ENCODE measurements at regions not wholly inside any gene's neighbourhood (a gene's known extent, or its start where the extent isn't known, plus 50 kb on each side); places are given as distances from the start of the nearest gene placed in this dataset.

DNA sequence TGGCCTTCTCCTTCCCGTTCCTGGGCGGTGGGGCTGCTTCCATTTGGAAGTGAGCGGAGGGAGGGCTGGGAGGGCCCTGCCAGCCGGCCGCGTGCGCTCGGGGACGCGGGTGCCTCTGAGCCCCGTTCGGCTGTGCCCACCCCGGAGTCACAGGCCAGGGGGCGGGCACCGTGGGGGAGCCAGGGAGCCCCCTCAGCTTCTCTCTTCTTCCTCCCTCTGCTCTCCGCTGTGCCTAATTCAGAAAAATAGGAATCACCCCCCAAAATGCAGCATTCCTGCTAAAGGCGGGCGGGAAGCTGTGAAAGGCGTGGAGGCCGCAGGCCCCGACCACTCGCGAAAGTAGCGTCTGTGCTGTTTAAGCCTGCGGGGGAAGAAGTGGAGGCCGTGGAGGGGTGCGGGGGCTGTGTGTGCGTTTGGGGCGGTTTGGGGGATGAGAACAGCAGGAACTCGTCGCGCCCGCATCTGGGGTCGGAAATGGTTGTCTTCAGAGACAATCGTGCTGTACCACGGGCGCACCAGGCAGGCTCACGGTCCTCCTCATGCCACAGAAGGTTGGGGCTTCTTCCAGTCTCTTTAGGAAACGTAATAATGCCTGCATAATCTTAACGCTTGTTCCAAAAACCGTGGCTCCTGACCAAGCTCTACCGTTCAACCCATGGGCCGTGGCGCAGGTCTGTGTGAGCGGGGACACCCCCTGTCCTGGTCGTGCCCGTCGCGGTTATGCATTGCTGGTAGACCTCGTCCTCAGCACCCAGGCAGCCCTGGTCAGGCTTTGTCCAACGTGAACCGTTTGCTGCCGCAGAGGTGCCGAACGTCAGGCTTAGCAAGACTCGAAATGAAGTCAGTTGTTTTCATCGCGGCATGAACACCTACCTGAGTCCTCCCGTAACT, 110.4 kb upstream of the SOX1 start:
- TF ChIP-seq POLR2A (IDR thresholded peaks at IDR 0.05): no peak
- TF ChIP-seq, protein P1, sequence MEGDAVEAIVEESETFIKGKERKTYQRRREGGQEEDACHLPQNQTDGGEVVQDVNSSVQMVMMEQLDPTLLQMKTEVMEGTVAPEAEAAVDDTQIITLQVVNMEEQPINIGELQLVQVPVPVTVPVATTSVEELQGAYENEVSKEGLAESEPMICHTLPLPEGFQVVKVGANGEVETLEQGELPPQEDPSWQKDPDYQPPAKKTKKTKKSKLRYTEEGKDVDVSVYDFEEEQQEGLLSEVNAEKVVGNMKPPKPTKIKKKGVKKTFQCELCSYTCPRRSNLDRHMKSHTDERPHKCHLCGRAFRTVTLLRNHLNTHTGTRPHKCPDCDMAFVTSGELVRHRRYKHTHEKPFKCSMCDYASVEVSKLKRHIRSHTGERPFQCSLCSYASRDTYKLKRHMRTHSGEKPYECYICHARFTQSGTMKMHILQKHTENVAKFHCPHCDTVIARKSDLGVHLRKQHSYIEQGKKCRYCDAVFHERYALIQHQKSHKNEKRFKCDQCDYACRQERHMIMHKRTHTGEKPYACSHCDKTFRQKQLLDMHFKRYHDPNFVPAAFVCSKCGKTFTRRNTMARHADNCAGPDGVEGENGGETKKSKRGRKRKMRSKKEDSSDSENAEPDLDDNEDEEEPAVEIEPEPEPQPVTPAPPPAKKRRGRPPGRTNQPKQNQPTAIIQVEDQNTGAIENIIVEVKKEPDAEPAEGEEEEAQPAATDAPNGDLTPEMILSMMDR (IDR thresholded peaks at IDR 0.05 in 4 of 5, conservative IDR thresholded peaks at IDR 0.05 in 1 of 5): no peak

All from gastrocnemius medialis (tissue), 4 donors.